WTC11 (cell line): ENCODE measurements at regions not wholly inside any gene's neighbourhood (a gene's known extent, or its start where the extent isn't known, plus 50 kb on each side); places are given as distances from the start of the nearest gene placed in this dataset.

Experiments used
- ATAC-seq: fragments of 200-7000 bp; cut with Tn5 transposase; 2 replicates; pipeline ENCODE4 v1.10.0; 2021; ENCODE audit warnings: mild to moderate bottlenecking, moderate library complexity
- CTCF ChIA-PET: fragments of 300-600 bp; sonication (Branson Sonifier 250); formaldehyde crosslinking; loops from one replicate; lab custom pipeline; 2021; ENCODE audit warnings: antibody characterized with exemption; lab: Charles Lee
- POLR2A ChIA-PET: fragments of 350-600 bp; sonication (Branson Sonifier 250); formaldehyde crosslinking; loops from one replicate; lab custom pipeline; 2021; ENCODE audit warnings: antibody characterized with exemption; lab: Charles Lee
- DNase-seq: peaks from one replicate; pipeline ENCODE4 v3.0.0; 2021; ENCODE audit warnings: low spot score
- H3K27ac Mint-ChIP-seq: 2 replicates; pipeline ENCODE4 v1.8.0; 2021; ENCODE audit warnings: mixed read lengths
- H3K27me3 Mint-ChIP-seq: 2 replicates; pipeline ENCODE4 v1.8.0; 2021; ENCODE audit warnings: low read depth, mild to moderate bottlenecking, moderate library complexity, mixed read lengths
- H3K36me3 Mint-ChIP-seq: 2 replicates; pipeline ENCODE4 v1.8.0; 2021; ENCODE audit warnings: mixed read lengths
- H3K4me1 Mint-ChIP-seq: 2 replicates; pipeline ENCODE4 v1.8.0; 2022; ENCODE audit warnings: mixed read lengths
- H3K4me3 Mint-ChIP-seq: 2 replicates; pipeline ENCODE4 v1.8.0; 2021; ENCODE audit warnings: mild to moderate bottlenecking, moderate library complexity, mixed read lengths
- H3K9me3 Mint-ChIP-seq: 2 replicates; pipeline ENCODE4 v1.8.0; 2021; ENCODE audit warnings: mixed read lengths
- ARID4B ChIP-seq: sonication (generic); formaldehyde crosslinking; IDR thresholded peaks from 2 replicates; pipeline ENCODE4 v1.8.0; 2023; ENCODE audit warnings: missing genetic modification reagents, mild to moderate bottlenecking, borderline replicate concordance
- CREB1 ChIP-seq: sonication (generic); formaldehyde crosslinking; IDR thresholded peaks from 2 replicates; pipeline ENCODE4 v1.8.0; 2023; ENCODE audit warnings: mild to moderate bottlenecking, missing genetic modification reagents
- E2F1 ChIP-seq: sonication (generic); formaldehyde crosslinking; IDR thresholded peaks from 2 replicates; pipeline ENCODE4 v1.8.0; 2022; ENCODE audit warnings: mild to moderate bottlenecking, missing genetic modification reagents
- ESRRA ChIP-seq: sonication (generic); formaldehyde crosslinking; IDR thresholded peaks from 2 replicates; pipeline ENCODE4 v1.8.1; 2022; ENCODE audit warnings: mild to moderate bottlenecking, missing genetic modification reagents, borderline replicate concordance
- ETV6 ChIP-seq: sonication (generic); formaldehyde crosslinking; IDR thresholded peaks from 2 replicates; pipeline ENCODE4 v1.8.1; 2022; ENCODE audit warnings: mild to moderate bottlenecking, missing genetic modification reagents
- GTF2I ChIP-seq: fragments of 250-450 bp; sonication (Bioruptor Pico); conservative IDR thresholded peaks from 2 replicates; pipeline ENCODE4 v1.4.0; 2021; ENCODE audit warnings: mild to moderate bottlenecking
- IRF2 ChIP-seq: sonication (generic); formaldehyde crosslinking; IDR thresholded peaks from 2 replicates; pipeline ENCODE4 v1.8.0; 2022; ENCODE audit warnings: low read depth, missing genetic modification reagents, borderline replicate concordance
- MYBL2 ChIP-seq: sonication (generic); formaldehyde crosslinking; IDR thresholded peaks from 2 replicates; pipeline ENCODE4 v1.8.1; 2023; ENCODE audit warnings: mild to moderate bottlenecking, moderate library complexity, missing genetic modification reagents
- NFE2L1 ChIP-seq: sonication (generic); formaldehyde crosslinking; IDR thresholded peaks from 2 replicates; pipeline ENCODE4 v1.8.1; 2023; ENCODE audit warnings: missing genetic modification reagents
- SMAD3 ChIP-seq: sonication (generic); formaldehyde crosslinking; IDR thresholded peaks from 2 replicates; pipeline ENCODE4 v1.8.0; 2022; ENCODE audit warnings: missing genetic modification reagents, mild to moderate bottlenecking, borderline replicate concordance
- TCF7 ChIP-seq: sonication (generic); formaldehyde crosslinking; IDR thresholded peaks from 2 replicates; pipeline ENCODE4 v1.8.0; 2022; ENCODE audit warnings: mild to moderate bottlenecking, low read depth, missing genetic modification reagents, moderate library complexity
- TEAD4 ChIP-seq: sonication (generic); formaldehyde crosslinking; IDR thresholded peaks from 2 replicates; pipeline ENCODE4 v1.8.0; 2022; ENCODE audit warnings: mild to moderate bottlenecking, missing genetic modification reagents
- USF1 ChIP-seq: sonication (generic); formaldehyde crosslinking; IDR thresholded peaks from 2 replicates; pipeline ENCODE4 v1.8.0; 2022; ENCODE audit warnings: mild to moderate bottlenecking, missing genetic modification reagents
- ZNF281 ChIP-seq: sonication (generic); formaldehyde crosslinking; IDR thresholded peaks from 2 replicates; pipeline ENCODE4 v1.8.0; 2023; ENCODE audit warnings: mild to moderate bottlenecking, missing genetic modification reagents
- TF ChIP-seq, protein P1 (sequence below): sonication (generic); formaldehyde crosslinking; IDR thresholded peaks from 2 replicates; pipeline ENCODE4 v1.8.0; 2022; ENCODE audit warnings: missing genetic modification reagents

DNA sequence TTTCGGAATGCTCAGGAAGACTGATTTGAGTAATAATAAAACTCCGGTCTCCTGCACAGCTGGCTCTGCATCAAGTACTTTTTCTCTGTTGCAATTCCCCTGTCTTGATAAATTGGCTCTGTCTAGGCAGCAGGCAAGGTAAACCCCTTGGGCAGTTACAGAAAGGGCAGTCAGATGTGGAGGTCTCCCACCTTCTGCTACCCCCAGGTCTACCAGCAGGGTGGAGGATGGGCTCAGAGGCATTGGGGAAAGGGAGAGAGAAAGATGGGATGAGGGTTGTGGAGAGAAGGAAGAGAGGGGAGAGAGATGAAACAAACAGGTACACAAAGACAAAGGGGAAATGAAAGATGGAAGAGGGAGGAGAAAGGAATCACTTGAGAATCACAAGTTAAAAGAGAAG is 156.8 kb downstream of the MIS18A start (continued):
- TF ChIP-seq ZNF281 (CRISPR knock-in tag) (no peak), GTF2I (no peak)
- TF ChIP-seq, all 79 proteins: peak for 0

GRCh38 chr21:32120230-32120629 is 158.6 kb downstream of the MIS18A start:
- CTCF ChIA-PET = interaction anchor here (1.2 to 2.2 kb wide), 3 partner anchors 14 to 24 kb away, joined by 3 to 7 read pairs (median 4); no protein-coding TSS in a partner anchor
- H3K9me3 Mint-ChIP-seq = peaks cover 35% of the 10 kb centered on the region
- TF ChIP-seq ETV6 (CRISPR knock-in tag) = no peak
- DNase-seq (no peak), ATAC-seq (no peak)
- POLR2A ChIA-PET = no interaction called here
- H3K4me3 Mint-ChIP-seq = no peak overlapping the region
- H3K27me3 Mint-ChIP-seq = peaks cover 3% of the 10 kb centered on the region; the same call in 1 of the 2 replicates
- H3K27ac Mint-ChIP-seq = no peak overlapping the region
- no peaks in the 10 kb centered on the region for H3K4me1 Mint-ChIP-seq
- peaks cover 12% of the 10 kb centered on the region; the same call in 1 of the 2 replicates for H3K36me3 Mint-ChIP-seq

DNA sequence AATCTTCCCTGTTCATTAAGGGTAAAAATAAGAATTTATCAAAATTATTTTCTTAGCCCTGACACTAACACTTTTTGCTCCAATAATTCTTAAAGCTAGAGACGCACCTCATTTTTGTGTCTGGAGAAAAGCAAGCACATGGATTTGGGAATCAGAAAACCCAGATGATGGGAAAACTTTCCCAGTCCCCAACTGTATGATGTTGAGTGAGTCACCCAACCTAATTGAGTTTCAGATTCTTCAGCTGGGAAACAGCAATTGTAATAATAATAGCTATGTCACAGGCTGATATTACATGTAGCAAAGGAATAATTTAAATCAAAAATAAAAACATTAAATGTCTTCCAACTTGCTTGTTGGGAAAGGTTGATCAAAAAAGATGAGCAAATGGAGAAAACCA is 159.0 kb downstream of the MIS18A start:
- no peaks in the 10 kb centered on the region for H3K4me1 Mint-ChIP-seq
- CTCF ChIA-PET = interaction anchor here (0.6 to 2.2 kb wide), 3 partner anchors 16 to 449 kb away, joined by 3 to 7 read pairs (median 4); no protein-coding TSS in a partner anchor
- POLR2A ChIA-PET = no interaction called here
- H3K36me3 Mint-ChIP-seq = peaks cover 12% of the 10 kb centered on the region; the same call in 1 of the 2 replicates
- peaks cover 3% of the 10 kb centered on the region; the same call in 1 of the 2 replicates for H3K27me3 Mint-ChIP-seq
- no peak for ATAC-seq
- H3K4me3 Mint-ChIP-seq = no peak overlapping the region
- DNase-seq = no peak
- H3K27ac Mint-ChIP-seq = no peak overlapping the region
- peaks cover 35% of the 10 kb centered on the region for H3K9me3 Mint-ChIP-seq
- TF ChIP-seq ZNF281 (CRISPR knock-in tag) = no peak
- TF ChIP-seq ESRRA (CRISPR knock-in tag) = no peak
- no peak for TF ChIP-seq E2F1 (CRISPR knock-in tag)
- TF ChIP-seq ARID4B (CRISPR knock-in tag) = no peak
- no peak for TF ChIP-seq USF1
- no peak for TF ChIP-seq IRF2 (CRISPR knock-in tag)
- no peak for TF ChIP-seq TCF7
- TF ChIP-seq NFE2L1 = no peak
- no peak for TF ChIP-seq TEAD4 (CRISPR knock-in tag)
- TF ChIP-seq, protein P1, sequence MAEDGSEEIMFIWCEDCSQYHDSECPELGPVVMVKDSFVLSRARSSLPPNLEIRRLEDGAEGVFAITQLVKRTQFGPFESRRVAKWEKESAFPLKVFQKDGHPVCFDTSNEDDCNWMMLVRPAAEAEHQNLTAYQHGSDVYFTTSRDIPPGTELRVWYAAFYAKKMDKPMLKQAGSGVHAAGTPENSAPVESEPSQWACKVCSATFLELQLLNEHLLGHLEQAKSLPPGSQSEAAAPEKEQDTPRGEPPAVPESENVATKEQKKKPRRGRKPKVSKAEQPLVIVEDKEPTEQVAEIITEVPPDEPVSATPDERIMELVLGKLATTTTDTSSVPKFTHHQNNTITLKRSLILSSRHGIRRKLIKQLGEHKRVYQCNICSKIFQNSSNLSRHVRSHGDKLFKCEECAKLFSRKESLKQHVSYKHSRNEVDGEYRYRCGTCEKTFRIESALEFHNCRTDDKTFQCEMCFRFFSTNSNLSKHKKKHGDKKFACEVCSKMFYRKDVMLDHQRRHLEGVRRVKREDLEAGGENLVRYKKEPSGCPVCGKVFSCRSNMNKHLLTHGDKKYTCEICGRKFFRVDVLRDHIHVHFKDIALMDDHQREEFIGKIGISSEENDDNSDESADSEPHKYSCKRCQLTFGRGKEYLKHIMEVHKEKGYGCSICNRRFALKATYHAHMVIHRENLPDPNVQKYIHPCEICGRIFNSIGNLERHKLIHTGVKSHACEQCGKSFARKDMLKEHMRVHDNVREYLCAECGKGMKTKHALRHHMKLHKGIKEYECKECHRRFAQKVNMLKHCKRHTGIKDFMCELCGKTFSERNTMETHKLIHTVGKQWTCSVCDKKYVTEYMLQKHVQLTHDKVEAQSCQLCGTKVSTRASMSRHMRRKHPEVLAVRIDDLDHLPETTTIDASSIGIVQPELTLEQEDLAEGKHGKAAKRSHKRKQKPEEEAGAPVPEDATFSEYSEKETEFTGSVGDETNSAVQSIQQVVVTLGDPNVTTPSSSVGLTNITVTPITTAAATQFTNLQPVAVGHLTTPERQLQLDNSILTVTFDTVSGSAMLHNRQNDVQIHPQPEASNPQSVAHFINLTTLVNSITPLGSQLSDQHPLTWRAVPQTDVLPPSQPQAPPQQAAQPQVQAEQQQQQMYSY (CRISPR knock-in tag) = no peak
- no peak for TF ChIP-seq MYBL2 (CRISPR knock-in tag)
- TF ChIP-seq CREB1 (CRISPR knock-in tag) = no peak
- no peak for TF ChIP-seq SMAD3 (CRISPR knock-in tag)
